PFSK-1 (cell line): ENCODE measurements at regions not wholly inside any gene's neighbourhood (a gene's known extent, or its start where the extent isn't known, plus 50 kb on each side); places are given as distances from the start of the nearest gene placed in this dataset.

Experiments used
- FOXP2 ChIP-seq: optimal IDR thresholded peaks from 2 replicates; pipeline ENCODE3; 2011; ENCODE audit warnings: borderline replicate concordance, control low read depth, inconsistent platforms; ENCODE audit not compliant: insufficient read depth; ENCODE audit errors: extremely low read length, extremely low read depth
- POLR2AphosphoS5 ChIP-seq: IDR thresholded peaks from 2 replicates; pipeline ENCODE4 v1.6.1; 2012; ENCODE audit warnings: low read depth, mild to moderate bottlenecking, control low read depth, low read length, moderate library complexity
- SIN3A ChIP-seq: IDR thresholded peaks from 2 replicates; pipeline ENCODE4 v1.6.1; 2012; ENCODE audit warnings: mild to moderate bottlenecking, low read length, moderate library complexity, borderline replicate concordance; ENCODE audit not compliant: insufficient read depth
- TAF1 ChIP-seq: IDR thresholded peaks from 2 replicates; pipeline ENCODE4 v1.6.1; 2012; ENCODE audit warnings: low read length, control low read depth, borderline replicate concordance; ENCODE audit not compliant: insufficient read depth
- TF ChIP-seq, protein P1 (sequence below), 2 experiments: IDR thresholded peaks; 2 replicates each; pipeline versions ENCODE4 v1.6.1 to v1.8.0; 2011 to 2012; ENCODE audit warnings: low read depth in 2 of 2, low read length in 2 of 2, control low read depth in 1 of 2, inconsistent platforms in 1 of 2, mild to moderate bottlenecking in 1 of 2, moderate library complexity in 1 of 2; ENCODE audit not compliant: insufficient read depth in 1 of 2

DNA sequence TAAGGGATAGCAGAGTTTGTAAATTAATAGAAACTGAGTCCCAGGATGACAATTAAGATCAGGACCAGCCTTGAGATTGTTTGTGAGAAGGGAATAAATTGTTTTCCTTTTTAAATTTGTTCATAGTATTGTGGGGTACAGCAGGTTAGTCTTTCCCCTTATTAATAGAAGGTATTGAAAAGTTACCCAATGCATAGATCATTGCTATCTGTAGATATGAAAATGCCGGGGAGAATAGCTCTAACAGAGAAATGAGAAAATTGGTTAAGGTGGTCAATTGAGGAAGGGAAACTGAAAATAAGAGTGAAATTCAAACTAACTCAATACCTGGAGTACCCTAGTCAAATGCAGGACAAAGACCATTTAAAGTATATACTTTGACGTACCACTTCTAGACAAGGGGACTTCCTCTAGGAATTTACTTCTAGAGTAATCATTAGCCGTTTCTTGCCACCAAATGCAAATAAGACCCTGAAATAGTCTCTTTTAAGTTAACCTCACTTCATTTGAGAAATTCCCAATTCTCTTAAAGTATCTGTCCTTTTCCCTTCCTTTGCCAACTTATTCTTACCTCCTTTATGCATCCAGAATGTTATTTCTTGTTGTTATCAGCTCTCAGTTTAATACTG, 1224.4 kb upstream of the LRRTM1 start:
- no peak for TF ChIP-seq POLR2AphosphoS5
- no peak for TF ChIP-seq SIN3A
- TF ChIP-seq TAF1, result no peak
- TF ChIP-seq, protein P1, sequence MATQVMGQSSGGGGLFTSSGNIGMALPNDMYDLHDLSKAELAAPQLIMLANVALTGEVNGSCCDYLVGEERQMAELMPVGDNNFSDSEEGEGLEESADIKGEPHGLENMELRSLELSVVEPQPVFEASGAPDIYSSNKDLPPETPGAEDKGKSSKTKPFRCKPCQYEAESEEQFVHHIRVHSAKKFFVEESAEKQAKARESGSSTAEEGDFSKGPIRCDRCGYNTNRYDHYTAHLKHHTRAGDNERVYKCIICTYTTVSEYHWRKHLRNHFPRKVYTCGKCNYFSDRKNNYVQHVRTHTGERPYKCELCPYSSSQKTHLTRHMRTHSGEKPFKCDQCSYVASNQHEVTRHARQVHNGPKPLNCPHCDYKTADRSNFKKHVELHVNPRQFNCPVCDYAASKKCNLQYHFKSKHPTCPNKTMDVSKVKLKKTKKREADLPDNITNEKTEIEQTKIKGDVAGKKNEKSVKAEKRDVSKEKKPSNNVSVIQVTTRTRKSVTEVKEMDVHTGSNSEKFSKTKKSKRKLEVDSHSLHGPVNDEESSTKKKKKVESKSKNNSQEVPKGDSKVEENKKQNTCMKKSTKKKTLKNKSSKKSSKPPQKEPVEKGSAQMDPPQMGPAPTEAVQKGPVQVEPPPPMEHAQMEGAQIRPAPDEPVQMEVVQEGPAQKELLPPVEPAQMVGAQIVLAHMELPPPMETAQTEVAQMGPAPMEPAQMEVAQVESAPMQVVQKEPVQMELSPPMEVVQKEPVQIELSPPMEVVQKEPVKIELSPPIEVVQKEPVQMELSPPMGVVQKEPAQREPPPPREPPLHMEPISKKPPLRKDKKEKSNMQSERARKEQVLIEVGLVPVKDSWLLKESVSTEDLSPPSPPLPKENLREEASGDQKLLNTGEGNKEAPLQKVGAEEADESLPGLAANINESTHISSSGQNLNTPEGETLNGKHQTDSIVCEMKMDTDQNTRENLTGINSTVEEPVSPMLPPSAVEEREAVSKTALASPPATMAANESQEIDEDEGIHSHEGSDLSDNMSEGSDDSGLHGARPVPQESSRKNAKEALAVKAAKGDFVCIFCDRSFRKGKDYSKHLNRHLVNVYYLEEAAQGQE (IDR thresholded peaks at IDR 0.05; ENCODE audit: insufficient read depth in 1 of 2, low read depth in 2 of 2, low read length in 2 of 2), result no peak
- TF ChIP-seq FOXP2, result no peak

GRCh38 chr2:81523344-81523743, 1218.8 kb upstream of the LRRTM1 start:
- no peak for TF ChIP-seq TAF1
- no peak for TF ChIP-seq SIN3A
- no peak for TF ChIP-seq POLR2AphosphoS5
- TF ChIP-seq, protein P1 (IDR thresholded peaks at IDR 0.05; ENCODE audit: insufficient read depth in 1 of 2, low read depth in 2 of 2, low read length in 2 of 2), result no peak

GRCh38 chr2:81513328-81513727, 1208.8 kb upstream of the LRRTM1 start:
- TF ChIP-seq SIN3A (no peak), FOXP2 (no peak), TAF1 (no peak), POLR2AphosphoS5 (no peak)
- TF ChIP-seq, protein P1 (IDR thresholded peaks at IDR 0.05; ENCODE audit: insufficient read depth in 1 of 2, low read depth in 2 of 2, low read length in 2 of 2), result no peak

- TF ChIP-seq SIN3A (no peak), TAF1 (no peak), FOXP2 (no peak), POLR2AphosphoS5 (no peak)
- TF ChIP-seq, protein P1 (IDR thresholded peaks at IDR 0.05; ENCODE audit: insufficient read depth in 1 of 2, low read depth in 2 of 2, low read length in 2 of 2), result no peak
These were observed 1201.0 kb upstream of the LRRTM1 start for GRCh38 chr2:81505586-81505985.

DNA sequence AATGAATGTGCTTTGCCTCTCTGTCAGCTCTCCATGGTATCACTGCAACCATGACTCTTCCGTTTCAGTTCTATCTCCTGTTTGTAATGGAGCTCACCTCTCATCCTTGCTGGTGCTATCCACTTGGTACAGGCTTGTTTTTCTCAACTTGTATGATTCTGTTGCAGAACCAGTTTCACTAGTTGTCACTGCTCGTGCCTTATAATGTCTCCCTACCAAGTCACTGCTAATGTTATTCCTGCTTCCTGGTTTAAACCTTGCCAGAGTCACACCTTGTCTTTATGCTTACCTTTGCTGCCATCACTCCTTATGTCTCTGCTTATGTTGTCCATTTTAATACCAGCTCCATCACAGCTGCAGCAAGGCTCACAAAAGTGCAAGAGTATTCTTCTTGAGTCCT, 1191.0 kb upstream of the LRRTM1 start:
- no peak for TF ChIP-seq FOXP2
- TF ChIP-seq, protein P1 (IDR thresholded peaks at IDR 0.05; ENCODE audit: insufficient read depth in 1 of 2, low read depth in 2 of 2, low read length in 2 of 2), result no peak
- TF ChIP-seq POLR2AphosphoS5, result no peak
- TF ChIP-seq SIN3A, result no peak
- TF ChIP-seq TAF1, result no peak
